HepG2 (cell line): ENCODE measurements at regions not wholly inside any gene's neighbourhood (a gene's known extent, or its start where the extent isn't known, plus 50 kb on each side); places are given as distances from the start of the nearest gene placed in this dataset.

Experiments used
- BORCS8-MEF2B ChIP-seq: sonication (generic); formaldehyde crosslinking; IDR thresholded peaks from 2 replicates; pipeline ENCODE4 v1.8.0; 2022; ENCODE audit warnings: mild to moderate bottlenecking, missing genetic modification reagents
- ZC3H4 ChIP-seq: sonication (generic); formaldehyde crosslinking; IDR thresholded peaks from 2 replicates; pipeline ENCODE4 v1.4.0; 2020; ENCODE audit warnings: missing genetic modification reagents, borderline replicate concordance
- ZNF33A ChIP-seq: sonication (generic); formaldehyde crosslinking; IDR thresholded peaks from 2 replicates; pipeline ENCODE4 v1.5.1; 2020; ENCODE audit warnings: missing genetic modification reagents, mild to moderate bottlenecking, moderate library complexity, borderline replicate concordance
- ZSCAN21 ChIP-seq: sonication (generic); formaldehyde crosslinking; IDR thresholded peaks from 2 replicates; pipeline ENCODE4 v1.8.0; 2022; ENCODE audit warnings: mild to moderate bottlenecking, missing genetic modification reagents, moderate library complexity, borderline replicate concordance
- TF ChIP-seq, protein P1 (sequence below): sonication (generic); formaldehyde crosslinking; IDR thresholded peaks from 2 replicates; pipeline ENCODE4 v1.4.0; 2020; ENCODE audit warnings: missing genetic modification reagents, borderline replicate concordance
- TF ChIP-seq, protein P2 (sequence below): sonication (generic); formaldehyde crosslinking; IDR thresholded peaks from 2 replicates; pipeline ENCODE4 v1.4.0; 2020; ENCODE audit warnings: mild to moderate bottlenecking, missing genetic modification reagents
- TF ChIP-seq, protein P3 (sequence below): sonication (generic); formaldehyde crosslinking; IDR thresholded peaks from 2 replicates; pipeline ENCODE4 v1.8.0; 2022; ENCODE audit warnings: mild to moderate bottlenecking, missing genetic modification reagents, moderate library complexity

DNA sequence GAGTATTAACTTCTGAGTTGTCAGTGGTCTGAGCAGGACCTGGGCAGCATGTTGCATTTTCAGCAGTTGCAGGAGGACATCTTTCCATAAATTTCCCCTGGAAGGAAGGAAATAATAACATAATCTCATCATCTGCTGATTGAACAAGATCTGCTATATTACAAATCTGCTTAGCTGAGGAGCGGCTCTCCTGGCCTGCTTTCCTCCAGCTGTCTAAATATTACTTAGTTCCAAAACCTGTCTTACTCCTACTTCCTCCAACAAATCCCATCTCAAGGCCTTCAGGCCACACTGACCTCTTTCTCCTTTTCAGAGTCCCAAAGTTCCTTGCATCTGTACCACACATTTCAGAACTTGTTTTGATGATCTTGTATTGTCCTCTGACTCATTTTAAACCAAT, 364.4 kb upstream of the MCTP2 start (continued):
- TF ChIP-seq, protein P1, sequence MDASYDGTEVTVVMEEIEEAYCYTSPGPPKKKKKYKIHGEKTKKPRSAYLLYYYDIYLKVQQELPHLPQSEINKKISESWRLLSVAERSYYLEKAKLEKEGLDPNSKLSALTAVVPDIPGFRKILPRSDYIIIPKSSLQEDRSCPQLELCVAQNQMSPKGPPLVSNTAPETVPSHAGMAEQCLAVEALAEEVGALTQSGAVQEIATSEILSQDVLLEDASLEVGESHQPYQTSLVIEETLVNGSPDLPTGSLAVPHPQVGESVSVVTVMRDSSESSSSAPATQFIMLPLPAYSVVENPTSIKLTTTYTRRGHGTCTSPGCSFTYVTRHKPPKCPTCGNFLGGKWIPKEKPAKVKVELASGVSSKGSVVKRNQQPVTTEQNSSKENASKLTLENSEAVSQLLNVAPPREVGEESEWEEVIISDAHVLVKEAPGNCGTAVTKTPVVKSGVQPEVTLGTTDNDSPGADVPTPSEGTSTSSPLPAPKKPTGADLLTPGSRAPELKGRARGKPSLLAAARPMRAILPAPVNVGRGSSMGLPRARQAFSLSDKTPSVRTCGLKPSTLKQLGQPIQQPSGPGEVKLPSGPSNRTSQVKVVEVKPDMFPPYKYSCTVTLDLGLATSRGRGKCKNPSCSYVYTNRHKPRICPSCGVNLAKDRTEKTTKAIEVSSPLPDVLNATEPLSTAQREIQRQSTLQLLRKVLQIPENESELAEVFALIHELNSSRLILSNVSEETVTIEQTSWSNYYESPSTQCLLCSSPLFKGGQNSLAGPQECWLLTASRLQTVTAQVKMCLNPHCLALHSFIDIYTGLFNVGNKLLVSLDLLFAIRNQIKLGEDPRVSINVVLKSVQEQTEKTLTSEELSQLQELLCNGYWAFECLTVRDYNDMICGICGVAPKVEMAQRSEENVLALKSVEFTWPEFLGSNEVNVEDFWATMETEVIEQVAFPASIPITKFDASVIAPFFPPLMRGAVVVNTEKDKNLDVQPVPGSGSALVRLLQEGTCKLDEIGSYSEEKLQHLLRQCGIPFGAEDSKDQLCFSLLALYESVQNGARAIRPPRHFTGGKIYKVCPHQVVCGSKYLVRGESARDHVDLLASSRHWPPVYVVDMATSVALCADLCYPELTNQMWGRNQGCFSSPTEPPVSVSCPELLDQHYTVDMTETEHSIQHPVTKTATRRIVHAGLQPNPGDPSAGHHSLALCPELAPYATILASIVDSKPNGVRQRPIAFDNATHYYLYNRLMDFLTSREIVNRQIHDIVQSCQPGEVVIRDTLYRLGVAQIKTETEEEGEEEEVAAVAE (CRISPR knock-in tag), result no peak
- TF ChIP-seq, protein P2, sequence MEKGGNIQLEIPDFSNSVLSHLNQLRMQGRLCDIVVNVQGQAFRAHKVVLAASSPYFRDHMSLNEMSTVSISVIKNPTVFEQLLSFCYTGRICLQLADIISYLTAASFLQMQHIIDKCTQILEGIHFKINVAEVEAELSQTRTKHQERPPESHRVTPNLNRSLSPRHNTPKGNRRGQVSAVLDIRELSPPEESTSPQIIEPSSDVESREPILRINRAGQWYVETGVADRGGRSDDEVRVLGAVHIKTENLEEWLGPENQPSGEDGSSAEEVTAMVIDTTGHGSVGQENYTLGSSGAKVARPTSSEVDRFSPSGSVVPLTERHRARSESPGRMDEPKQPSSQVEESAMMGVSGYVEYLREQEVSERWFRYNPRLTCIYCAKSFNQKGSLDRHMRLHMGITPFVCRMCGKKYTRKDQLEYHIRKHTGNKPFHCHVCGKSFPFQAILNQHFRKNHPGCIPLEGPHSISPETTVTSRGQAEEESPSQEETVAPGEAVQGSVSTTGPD (CRISPR knock-in tag), result no peak
- TF ChIP-seq, protein P3, sequence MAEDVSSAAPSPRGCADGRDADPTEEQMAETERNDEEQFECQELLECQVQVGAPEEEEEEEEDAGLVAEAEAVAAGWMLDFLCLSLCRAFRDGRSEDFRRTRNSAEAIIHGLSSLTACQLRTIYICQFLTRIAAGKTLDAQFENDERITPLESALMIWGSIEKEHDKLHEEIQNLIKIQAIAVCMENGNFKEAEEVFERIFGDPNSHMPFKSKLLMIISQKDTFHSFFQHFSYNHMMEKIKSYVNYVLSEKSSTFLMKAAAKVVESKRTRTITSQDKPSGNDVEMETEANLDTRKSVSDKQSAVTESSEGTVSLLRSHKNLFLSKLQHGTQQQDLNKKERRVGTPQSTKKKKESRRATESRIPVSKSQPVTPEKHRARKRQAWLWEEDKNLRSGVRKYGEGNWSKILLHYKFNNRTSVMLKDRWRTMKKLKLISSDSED, result no peak
- TF ChIP-seq ZSCAN21 (no peak), ZNF33A (CRISPR knock-in tag) (no peak), BORCS8-MEF2B (CRISPR knock-in tag) (no peak), ZC3H4 (CRISPR knock-in tag) (no peak)
